Esophagus squamous epithelium (tissue), 4 donors: ENCODE measurements at regions not wholly inside any gene's neighbourhood (a gene's known extent, or its start where the extent isn't known, plus 50 kb on each side); places are given as distances from the start of the nearest gene placed in this dataset.

Experiments
- CTCF ChIP-seq, 6 experiments: fragments of 450-650 bp in 4 of 6; fragments of 200-600 bp in 2 of 6; sonication (generic) in 2 of 6; IDR thresholded peaks; one replicate each; pipeline ENCODE4 v1.5.1; 2016 to 2019; ENCODE audit warnings: antibody characterized with exemption in 6 of 6, mild to moderate bottlenecking in 4 of 6, moderate library complexity in 4 of 6
- POLR2A ChIP-seq, 4 donors: fragments of 450-650 bp; IDR thresholded peaks; one replicate each; pipeline ENCODE4 v1.6.1; 2017; ENCODE audit warnings: antibody characterized with exemption in 4 of 4, mild to moderate bottlenecking in 4 of 4, moderate library complexity in 3 of 4

- no peak for TF ChIP-seq CTCF (IDR thresholded peaks at IDR 0.05)
- no peak for TF ChIP-seq POLR2A (IDR thresholded peaks at IDR 0.05)
Observed at GRCh38 chr13:29918845-29919244, 68.4 kb upstream of the UBL3 start.
